Vagina (tissue), 2 donors: ENCODE measurements at regions not wholly inside any gene's neighbourhood (a gene's known extent, or its start where the extent isn't known, plus 50 kb on each side); places are given as distances from the start of the nearest gene placed in this dataset.

Experiments
- CTCF ChIP-seq, 3 experiments: fragments of 450-650 bp in 2 of 3; fragments of 200-600 bp in 1 of 3; sonication (generic) in 1 of 3; IDR thresholded peaks; one replicate each; pipeline ENCODE4 v1.5.1; 2017 to 2019; ENCODE audit warnings: antibody characterized with exemption in 3 of 3, mild to moderate bottlenecking in 2 of 3, moderate library complexity in 2 of 3
- POLR2A ChIP-seq, 2 donors: fragments of 450-650 bp; IDR thresholded peaks; one replicate each; pipeline ENCODE4 v1.6.1; 2017; ENCODE audit warnings: antibody characterized with exemption in 2 of 2, mild to moderate bottlenecking in 2 of 2, moderate library complexity in 2 of 2

GRCh38 chr10:29850371-29850770 lies 209.0 kb downstream of the JCAD start:
- TF ChIP-seq POLR2A (IDR thresholded peaks at IDR 0.05) (no peak), CTCF (IDR thresholded peaks at IDR 0.05) (no peak)
